ENCODE measurements at regions not wholly inside any gene's neighbourhood (a gene's known extent, or its start where the extent isn't known, plus 50 kb on each side); places are given as distances from the start of the nearest gene placed in this dataset.
A peak's percentile ranks its signal among the peaks of the same experiment; 100 is the strongest.

GRCh38 chr5:125812651-125813050, 610.6 kb upstream of the GRAMD2B start:
- TF ChIP-seq NFIC (IDR thresholded peaks at IDR 0.05) (no peak), CREB1 (IDR thresholded peaks at IDR 0.05; ENCODE audit: low read depth) (no peak), CEBPB (IDR thresholded peaks at IDR 0.05) (no peak), RAD21 (IDR thresholded peaks at IDR 0.05; ENCODE audit: low read depth) (no peak), TCF12 (IDR thresholded peaks at IDR 0.05; ENCODE audit: low read depth) (no peak), FOXM1 (IDR thresholded peaks at IDR 0.05; ENCODE audit: borderline replicate concordance, low read depth) (no peak), EP300 (IDR thresholded peaks at IDR 0.05; ENCODE audit: borderline replicate concordance) (no peak), MAX (IDR thresholded peaks at IDR 0.05) (no peak), YY1 (IDR thresholded peaks at IDR 0.05; ENCODE audit: low read depth) (no peak), REST (IDR thresholded peaks at IDR 0.05; ENCODE audit: low read depth) (no peak), EGR1 (IDR thresholded peaks at IDR 0.05) (no peak), TAF1 (IDR thresholded peaks at IDR 0.05; ENCODE audit: low read depth) (no peak), USF1 (IDR thresholded peaks at IDR 0.05) (no peak), ZBTB7A (IDR thresholded peaks at IDR 0.05; ENCODE audit: low read depth) (no peak), TEAD4 (IDR thresholded peaks at IDR 0.05) (no peak)

GRCh38 chr5:125813221-125813974, 609.8 kb upstream of the GRAMD2B start:
- TF ChIP-seq TAF1 (IDR thresholded peaks at IDR 0.05; ENCODE audit: low read depth) (no peak), ZBTB7A (IDR thresholded peaks at IDR 0.05; ENCODE audit: low read depth) (no peak), YY1 (IDR thresholded peaks at IDR 0.05; ENCODE audit: low read depth) (no peak)

- no peak for TF ChIP-seq TAF1 (IDR thresholded peaks at IDR 0.05; ENCODE audit: low read depth)
- no peak for TF ChIP-seq EP300 (IDR thresholded peaks at IDR 0.05; ENCODE audit: borderline replicate concordance)
- TF ChIP-seq NFIC (IDR thresholded peaks at IDR 0.05), result no peak
- TF ChIP-seq MAX (IDR thresholded peaks at IDR 0.05), result no peak
- TF ChIP-seq FOXM1 (IDR thresholded peaks at IDR 0.05; ENCODE audit: borderline replicate concordance, low read depth), result no peak
- TF ChIP-seq EGR1 (IDR thresholded peaks at IDR 0.05), result no peak
- no peak for TF ChIP-seq USF1 (IDR thresholded peaks at IDR 0.05)
- TF ChIP-seq CREB1 (IDR thresholded peaks at IDR 0.05; ENCODE audit: low read depth), result no peak
- no peak for TF ChIP-seq CEBPB (IDR thresholded peaks at IDR 0.05)
- TF ChIP-seq YY1 (IDR thresholded peaks at IDR 0.05; ENCODE audit: low read depth), result no peak
- TF ChIP-seq TCF12 (IDR thresholded peaks at IDR 0.05; ENCODE audit: low read depth), result no peak
- TF ChIP-seq TEAD4 (IDR thresholded peaks at IDR 0.05), result no peak
- no peak for TF ChIP-seq RAD21 (IDR thresholded peaks at IDR 0.05; ENCODE audit: low read depth)
- no peak for TF ChIP-seq ZBTB7A (IDR thresholded peaks at IDR 0.05; ENCODE audit: low read depth)
These were observed 609.1 kb upstream of the GRAMD2B start for GRCh38 chr5:125814119-125814518.

GRCh38 chr5:125823572-125823971, 599.6 kb upstream of the GRAMD2B start:
- TF ChIP-seq RAD21 (IDR thresholded peaks at IDR 0.05; ENCODE audit: low read depth), result no peak
- no peak for TF ChIP-seq ZBTB7A (IDR thresholded peaks at IDR 0.05; ENCODE audit: low read depth)

- TF ChIP-seq RAD21 (IDR thresholded peaks at IDR 0.05; ENCODE audit: low read depth), result peak; percentile 8; the same call in 1 of the 2 replicates
- no peak for TF ChIP-seq CREB1 (IDR thresholded peaks at IDR 0.05; ENCODE audit: low read depth)
These were observed 597.0 kb upstream of the GRAMD2B start for GRCh38 chr5:125826214-125826613.

GRCh38 chr5:125829349-125829748, 593.9 kb upstream of the GRAMD2B start:
- TF ChIP-seq FOXM1 (IDR thresholded peaks at IDR 0.05; ENCODE audit: borderline replicate concordance, low read depth) (no peak), TCF12 (IDR thresholded peaks at IDR 0.05; ENCODE audit: low read depth) (no peak), YY1 (IDR thresholded peaks at IDR 0.05; ENCODE audit: low read depth) (no peak), MAX (IDR thresholded peaks at IDR 0.05) (no peak), TAF1 (IDR thresholded peaks at IDR 0.05; ENCODE audit: low read depth) (no peak)

- no peak for TF ChIP-seq MAX (IDR thresholded peaks at IDR 0.05)
- TF ChIP-seq CEBPB (IDR thresholded peaks at IDR 0.05), result no peak
- TF ChIP-seq ZBTB7A (IDR thresholded peaks at IDR 0.05; ENCODE audit: low read depth), result no peak
- no peak for TF ChIP-seq EGR1 (IDR thresholded peaks at IDR 0.05)
- TF ChIP-seq USF1 (IDR thresholded peaks at IDR 0.05), result no peak
- TF ChIP-seq RAD21 (IDR thresholded peaks at IDR 0.05; ENCODE audit: low read depth), result no peak
- no peak for TF ChIP-seq CREB1 (IDR thresholded peaks at IDR 0.05; ENCODE audit: low read depth)
- TF ChIP-seq REST (IDR thresholded peaks at IDR 0.05; ENCODE audit: low read depth), result no peak
- no peak for TF ChIP-seq TEAD4 (IDR thresholded peaks at IDR 0.05)
- TF ChIP-seq YY1 (IDR thresholded peaks at IDR 0.05; ENCODE audit: low read depth), result no peak
- no peak for TF ChIP-seq FOXM1 (IDR thresholded peaks at IDR 0.05; ENCODE audit: borderline replicate concordance, low read depth)
- TF ChIP-seq EP300 (IDR thresholded peaks at IDR 0.05; ENCODE audit: borderline replicate concordance), result no peak
- no peak for TF ChIP-seq TCF12 (IDR thresholded peaks at IDR 0.05; ENCODE audit: low read depth)
- no peak for TF ChIP-seq NFIC (IDR thresholded peaks at IDR 0.05)
- TF ChIP-seq TAF1 (IDR thresholded peaks at IDR 0.05; ENCODE audit: low read depth), result no peak
These were observed 589.8 kb upstream of the GRAMD2B start for GRCh38 chr5:125833398-125833797.
